GM18909 (cell line): ENCODE measurements at regions not wholly inside any gene's neighbourhood (a gene's known extent, or its start where the extent isn't known, plus 50 kb on each side); places are given as distances from the start of the nearest gene placed in this dataset.
"Not testable (repeated sequence)": the region's sequence is repeated elsewhere in the genome, so short reads cannot be mapped to it uniquely, and the experiment has no call there.

ENCODE experiments used
- ATAC-seq: cut with Tn5 transposase; IDR thresholded peaks from one replicate; pipeline ENCODE4 v1.9.1; 2021; ENCODE audit warnings: mild to moderate bottlenecking; ENCODE audit not compliant: unreplicated experiment, poor library complexity

DNA sequence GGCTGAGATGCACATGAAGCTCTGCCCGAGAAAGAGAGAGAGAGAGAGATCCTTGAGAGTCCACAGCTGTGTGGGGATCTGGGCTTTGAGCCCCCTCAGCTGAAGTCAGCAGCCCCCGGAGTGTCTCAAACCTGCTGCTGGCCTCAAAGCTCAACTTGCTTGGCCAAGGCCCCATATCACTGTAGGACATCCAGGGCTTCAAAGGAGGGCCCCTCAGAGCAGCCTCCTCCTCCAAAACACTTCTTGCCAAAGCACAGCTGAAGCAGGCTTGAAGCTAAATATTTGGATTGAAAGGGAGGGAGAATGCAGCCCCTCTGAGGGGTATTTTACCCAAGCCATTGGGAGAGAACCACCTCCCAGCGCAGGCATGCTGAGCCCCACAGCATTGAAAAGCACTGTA, 357.6 kb downstream of the OSR1 start:
- no peak for ATAC-seq

DNA sequence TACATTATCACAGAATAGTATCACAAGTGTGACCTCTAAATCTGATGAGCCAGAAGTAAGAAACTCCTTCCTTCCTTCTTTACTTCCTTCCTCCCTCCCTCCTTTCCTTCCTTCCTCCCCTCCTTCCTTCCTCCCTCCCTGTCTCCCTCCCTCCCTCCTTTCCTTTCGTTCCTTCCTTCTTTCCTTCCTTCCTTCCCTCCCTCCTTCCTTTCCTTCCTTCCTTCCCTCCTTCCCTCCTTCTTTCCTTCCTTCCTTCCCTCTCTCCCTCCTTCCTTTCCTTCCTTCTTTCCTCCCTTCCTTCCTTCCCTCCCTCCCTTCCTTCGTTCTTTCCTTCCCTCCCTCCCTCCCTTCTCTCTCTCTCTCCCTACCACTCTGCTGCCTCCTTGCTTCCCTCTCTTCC, 359.2 kb downstream of the OSR1 start:
- ATAC-seq: no peak

DNA sequence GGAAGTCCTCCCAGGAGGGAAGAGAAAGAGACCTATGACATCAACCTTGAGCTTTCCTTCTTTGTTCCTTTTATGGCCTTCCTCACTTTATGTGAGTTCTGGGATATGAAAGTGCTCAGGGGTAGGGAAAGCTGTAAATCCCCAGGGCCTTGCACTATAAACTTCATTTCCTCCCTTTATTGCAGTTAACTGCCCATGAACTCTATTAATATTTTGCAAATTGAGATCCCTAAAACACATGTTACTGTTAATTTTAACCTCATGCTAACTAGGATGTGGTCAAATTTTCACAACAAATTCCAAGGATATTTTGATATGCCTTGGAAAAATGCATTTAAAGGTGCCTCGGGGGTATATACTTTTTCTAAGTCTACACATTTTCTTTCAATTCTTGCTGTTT, 359.9 kb downstream of the OSR1 start:
- ATAC-seq: no peak

DNA sequence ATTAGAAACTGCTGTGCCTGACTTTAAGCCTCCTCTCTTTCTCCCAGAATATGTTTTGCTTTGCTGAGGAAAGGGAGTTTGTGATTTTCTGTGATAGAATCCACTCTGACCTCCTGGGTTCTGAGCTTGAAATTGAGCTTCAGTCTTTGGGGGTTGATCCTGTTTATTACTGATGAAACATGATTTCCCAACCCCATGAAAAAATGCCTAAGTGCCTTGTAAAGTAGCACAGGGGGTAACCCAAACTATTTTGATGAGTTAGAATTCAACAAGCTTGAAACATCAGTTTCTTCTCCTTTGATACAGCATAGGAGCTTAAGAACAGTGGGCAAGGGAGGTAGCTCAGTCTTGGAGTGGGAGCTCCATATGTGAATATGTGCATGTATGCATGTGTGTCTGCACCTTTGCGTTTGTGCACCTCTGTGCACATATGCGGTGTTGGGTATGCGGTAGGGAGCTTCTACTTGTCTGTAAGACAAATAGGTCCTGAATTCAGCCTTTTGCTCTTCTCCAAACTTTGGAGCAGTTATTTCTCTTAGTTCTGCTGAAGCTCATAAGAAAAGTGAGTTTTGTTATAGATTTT, 364.6 kb downstream of the OSR1 start:
- no peak for ATAC-seq

DNA sequence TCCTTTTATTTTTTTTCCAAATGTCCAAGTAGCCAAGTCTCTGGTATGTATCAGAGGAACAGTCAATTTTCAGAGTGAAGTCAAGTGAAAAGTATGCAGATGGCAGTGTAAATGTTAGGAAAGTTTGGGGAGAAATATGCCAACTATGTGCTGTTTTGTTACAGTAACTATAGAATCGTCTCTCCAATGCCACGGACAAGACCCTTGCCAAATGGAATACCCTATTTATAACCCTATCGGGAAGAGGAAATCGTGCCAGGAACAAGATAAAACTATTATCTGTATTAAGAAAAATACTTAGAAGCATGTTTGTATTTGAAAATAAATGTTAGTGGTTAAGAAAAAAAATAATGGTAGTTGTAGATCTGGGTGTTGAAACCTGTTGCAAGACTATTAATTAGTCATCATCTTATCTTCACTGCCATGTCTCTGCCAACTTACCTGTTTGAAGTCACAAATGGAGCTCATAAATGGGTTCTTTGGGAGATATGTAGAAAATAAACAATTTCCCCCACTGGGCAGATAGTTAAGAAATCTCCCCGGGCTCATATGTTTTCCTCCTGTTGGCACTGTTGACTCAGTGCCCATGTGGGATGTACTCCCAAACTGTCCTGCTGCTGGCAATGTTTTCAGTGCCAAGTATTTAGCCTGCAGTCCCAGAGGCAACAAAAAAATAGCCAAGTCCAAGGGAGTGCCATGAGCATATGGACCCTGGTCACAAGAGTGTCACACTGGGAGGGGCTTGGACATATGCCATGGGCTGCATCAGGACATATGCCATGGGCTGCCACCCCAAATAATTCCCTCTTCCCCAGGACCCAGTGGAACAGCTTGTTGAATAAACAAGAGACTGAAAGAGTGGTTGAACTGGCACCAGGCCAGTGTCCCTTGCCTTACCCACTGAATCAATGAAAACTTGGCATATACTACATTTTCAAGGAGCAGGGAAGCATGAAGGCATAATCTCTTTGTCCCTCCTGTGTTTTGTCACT, 366.9 kb downstream of the OSR1 start:
- no peak for ATAC-seq

DNA sequence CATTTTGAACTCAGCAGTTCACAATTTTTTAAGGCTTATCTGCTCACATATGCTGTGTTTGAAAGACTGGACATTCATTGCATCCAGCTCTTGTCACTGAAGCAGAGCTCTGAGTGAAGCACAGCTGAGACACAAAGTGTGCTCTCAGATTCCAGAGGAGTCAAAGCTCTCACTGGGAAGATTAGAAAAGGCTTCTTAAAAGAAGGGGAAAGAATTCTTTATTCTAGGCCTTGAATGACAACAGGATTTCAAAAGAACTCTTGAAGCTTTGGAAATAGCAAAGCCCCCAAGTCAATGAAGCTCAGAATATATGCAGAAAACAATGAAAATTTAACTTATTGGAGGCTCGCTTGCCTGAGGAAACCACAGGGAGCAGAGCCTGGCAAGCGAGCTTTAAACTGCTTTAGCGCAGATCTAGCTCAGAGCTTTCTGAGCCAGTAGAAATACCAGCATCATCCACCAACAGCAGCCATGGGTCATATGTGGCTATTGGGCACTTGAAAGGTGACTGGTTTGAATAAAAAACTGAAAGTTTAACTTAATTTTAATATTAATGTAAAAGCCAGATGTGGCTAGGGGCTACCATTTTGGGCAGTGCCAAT, 369.7 kb downstream of the OSR1 start:
- no peak for ATAC-seq

DNA sequence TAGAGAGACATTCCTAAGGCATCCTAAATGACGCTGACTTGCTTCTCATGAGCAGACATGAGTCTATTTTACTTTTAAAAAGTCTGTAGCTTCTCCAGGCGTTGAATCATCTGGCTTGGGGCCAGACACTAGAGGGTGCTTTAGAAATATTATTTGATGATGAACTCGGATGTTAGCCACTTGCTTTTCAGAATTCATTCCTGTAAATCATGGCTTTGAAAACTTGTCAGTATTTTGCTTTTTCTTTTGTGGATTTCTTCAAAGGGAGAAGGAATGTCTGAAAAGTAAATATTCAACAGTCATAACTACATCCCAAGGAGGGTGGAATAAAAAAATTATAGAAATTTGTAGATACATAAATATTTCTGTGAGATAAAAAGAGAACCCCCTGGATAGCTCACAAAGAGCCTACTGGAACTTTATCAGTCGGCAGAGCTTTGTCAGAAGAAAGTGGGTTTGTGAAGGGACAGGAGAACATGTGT, 370.8 kb downstream of the OSR1 start:
- no peak for ATAC-seq

DNA sequence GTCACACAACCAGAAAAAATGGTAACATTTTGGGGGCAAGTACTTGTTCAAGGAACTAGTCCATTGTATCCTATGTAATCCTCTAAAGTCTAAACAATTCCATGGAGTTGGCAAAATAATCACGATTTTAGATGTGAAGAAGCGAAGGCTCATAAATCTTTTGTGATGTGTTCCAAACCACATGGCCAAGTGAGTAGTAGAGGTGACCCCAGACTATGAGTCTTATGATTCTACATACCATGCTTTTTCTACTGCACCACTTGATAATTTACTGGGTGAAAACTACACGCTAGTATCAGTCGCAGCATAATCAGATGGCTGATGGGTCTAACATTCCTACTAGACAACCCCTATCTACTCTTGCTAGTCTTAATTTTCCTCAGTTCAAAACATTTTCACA, 371.4 kb downstream of the OSR1 start:
- no peak for ATAC-seq

DNA sequence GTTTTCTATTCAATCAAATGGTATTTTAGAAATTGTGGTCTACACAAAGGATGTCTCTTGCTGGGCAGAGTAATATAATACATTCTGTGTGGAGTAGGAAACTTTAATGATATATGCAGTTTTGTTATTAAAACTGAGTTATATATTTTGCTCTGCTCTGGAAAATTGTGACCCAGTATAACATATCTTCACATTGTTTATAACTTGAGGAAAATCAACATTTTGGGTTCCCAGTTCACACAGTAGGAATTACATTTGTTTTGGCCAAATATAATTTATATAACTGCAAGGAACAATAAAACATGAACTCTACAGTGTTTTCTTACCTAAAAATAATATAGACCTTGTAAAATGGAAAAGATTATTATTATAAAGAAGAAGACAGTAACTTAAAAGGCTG, 372.4 kb downstream of the OSR1 start:
- ATAC-seq: no peak

DNA sequence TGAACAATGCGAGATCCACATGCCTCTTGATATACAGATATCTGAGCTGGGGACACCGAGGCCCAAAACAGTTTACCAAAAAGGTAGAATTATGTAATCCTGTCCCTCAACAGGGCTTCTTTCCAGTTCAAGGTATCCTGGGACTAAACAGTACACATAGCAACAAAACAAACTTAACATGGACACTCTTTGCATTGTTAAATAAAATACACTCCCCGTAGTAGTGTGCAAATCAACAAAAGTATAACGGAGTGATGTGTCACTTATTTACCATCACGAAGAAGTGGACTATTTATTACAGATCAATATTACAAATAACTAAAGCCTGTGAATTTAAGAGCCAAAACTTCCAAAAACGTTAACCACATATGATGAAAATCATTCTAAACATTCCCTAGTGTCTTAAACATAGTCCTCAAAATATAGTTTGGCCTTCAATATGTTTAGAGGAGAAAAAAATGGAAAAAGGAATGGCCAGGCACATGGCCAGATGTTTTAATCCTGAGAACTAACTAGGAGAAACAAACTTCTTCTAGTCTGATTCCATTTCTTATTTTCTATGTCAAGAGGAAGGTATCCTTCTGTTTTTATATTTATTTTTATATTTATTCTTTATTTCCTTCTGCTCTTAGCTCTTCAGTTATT, 377.5 kb downstream of the OSR1 start:
- no peak for ATAC-seq

DNA sequence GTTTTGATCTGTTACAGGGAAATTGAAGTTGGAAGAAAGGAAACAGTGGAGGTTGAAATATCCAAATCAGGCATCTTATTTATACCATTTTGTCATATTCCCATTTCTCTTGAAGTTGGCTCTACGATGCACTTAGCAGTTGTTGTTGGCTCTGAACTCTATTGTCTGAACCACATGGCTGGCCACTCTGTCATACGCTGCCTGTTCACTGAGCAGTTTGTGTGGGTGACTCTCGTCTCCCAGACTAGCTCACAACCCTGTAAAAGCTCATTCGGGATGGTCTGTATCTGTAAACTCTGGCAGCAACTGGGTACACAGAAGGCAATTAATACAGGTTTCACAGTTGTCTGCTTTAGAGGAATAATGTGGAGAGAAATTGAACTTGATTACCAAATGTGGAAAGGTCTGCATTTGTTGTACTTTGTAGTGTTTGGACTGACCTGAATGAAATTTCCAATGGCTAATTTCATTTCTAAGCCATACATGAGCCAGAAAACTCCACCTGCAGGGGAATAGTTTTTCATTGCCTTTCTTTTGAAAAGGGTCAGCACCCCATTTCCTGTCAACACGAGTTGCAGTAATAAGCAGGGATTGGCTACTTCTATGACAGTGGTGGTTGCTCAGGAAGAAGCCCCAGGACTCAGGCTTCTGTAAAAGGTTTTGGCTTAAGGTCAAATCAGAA, 378.2 kb downstream of the OSR1 start:
- no peak for ATAC-seq

DNA sequence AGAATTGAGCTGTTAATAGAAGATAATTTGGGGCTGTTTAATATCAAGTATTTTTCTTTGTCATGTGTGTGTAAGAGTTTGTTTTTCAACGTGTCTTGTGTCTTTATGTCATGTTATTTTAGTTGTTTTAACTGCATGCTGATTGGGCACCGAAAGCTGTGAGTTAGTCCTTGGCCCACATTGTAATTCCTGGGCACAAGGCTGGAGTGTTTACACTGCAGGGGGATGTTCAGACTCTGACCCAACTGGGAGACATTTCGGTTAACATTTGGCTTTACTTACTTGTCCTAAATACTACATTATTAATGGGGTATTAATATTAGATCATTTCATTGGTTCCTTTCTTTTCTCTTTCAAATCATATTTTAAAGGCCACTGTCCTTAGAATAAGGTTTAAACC, 381.0 kb downstream of the OSR1 start:
- no peak for ATAC-seq

DNA sequence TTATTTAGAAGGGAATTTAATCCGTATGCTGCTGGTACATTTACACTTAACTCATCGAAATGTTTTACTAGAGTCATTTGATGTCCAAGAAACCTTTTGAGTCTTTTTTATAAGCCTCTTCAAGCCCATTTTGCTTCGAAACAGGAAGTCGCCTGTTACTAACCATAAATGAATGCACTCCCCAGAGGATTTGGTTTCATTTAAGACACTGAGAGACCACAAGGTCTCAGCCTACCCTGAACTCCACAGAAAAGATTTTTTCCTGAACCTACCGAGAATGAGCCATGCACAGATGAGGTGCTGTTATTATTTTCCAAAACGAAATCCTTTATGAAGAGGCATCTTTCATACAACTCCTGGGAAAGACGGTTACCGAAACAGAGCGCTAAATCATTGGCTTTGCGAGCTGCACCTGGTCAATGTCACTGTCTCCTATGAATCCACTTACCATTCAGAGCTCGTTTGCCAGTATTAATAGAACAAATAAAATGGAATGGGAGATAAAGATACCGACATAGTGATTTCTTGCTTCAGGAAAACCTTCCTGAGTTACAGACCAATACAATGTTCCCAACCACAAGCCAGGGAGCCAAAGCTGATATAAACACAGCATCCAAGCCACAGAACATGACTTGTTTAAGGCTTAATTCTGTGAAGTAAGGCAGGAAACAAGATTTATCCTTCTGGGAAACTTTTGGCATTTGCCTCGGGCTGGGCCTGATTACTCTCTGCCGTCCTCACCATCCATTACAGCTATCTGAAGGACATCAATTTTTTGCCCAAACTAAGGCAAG, 382.1 kb downstream of the OSR1 start:
- peak; percentile 94 for ATAC-seq

DNA sequence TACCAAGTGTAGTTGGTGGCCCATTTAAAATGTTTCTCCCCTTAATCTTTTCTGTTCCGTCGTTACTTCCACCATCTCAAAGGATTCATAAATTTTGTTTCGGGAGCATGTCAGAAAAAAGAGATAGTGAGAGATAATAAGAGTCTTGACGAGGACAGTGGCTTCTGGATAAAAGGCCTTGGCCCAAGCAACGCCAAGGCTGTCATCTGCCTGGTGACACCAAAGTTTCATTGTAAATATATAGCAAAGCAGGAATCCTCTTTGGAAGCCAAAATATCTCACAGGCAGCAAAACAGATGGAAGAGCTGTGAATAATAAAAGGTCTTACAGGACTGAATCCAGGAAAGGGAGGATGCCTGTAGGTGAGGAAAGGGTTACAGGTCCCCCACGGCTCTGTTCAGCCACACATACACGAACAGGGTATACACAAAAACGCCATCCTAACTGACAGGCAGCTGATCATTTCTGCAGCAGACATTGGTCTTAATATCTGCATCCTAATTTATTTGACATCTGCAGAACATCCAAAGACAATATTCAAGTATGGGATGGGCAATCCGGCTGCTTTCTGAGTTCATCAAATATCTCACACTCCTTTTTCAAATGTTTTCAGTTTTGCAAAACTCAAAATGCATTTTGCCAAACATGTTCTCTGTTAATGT, 382.8 kb downstream of the OSR1 start:
- no peak for ATAC-seq

DNA sequence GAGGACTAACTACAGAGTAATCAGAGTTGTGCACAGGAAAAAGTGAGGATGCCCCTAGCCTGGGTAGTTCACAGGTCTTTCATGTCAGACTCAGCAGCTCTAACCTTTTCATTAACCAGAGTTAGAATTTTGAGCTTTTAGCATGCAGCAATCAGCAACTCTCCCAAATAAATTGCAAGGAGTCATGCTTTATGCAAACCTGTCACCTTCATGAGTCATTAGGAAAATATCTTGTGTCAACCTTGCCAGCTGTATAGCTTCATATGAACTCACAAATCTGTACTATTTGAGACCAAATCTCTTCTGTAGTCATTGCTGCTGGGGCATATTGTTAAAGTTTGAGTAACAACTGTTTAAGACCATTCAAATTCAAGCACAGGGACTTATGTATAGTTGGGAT, 382.3 kb upstream of the NT5C1B start:
- no peak for ATAC-seq

DNA sequence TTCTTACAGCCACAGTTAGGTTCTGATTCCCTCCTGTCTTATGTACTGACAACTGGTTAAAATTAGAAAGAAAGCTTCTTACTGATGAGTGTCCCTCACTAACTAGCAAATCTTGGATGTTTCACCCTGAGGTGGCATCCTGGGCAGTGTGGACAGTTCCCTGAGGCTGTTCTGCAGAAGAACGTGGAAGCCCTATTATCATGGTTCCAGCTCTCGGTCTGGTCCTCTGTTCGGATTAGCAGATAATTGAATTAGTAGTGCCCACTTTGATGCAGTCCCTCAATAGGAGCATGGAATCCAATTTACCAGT, 381.7 kb upstream of the NT5C1B start:
- no peak for ATAC-seq

DNA sequence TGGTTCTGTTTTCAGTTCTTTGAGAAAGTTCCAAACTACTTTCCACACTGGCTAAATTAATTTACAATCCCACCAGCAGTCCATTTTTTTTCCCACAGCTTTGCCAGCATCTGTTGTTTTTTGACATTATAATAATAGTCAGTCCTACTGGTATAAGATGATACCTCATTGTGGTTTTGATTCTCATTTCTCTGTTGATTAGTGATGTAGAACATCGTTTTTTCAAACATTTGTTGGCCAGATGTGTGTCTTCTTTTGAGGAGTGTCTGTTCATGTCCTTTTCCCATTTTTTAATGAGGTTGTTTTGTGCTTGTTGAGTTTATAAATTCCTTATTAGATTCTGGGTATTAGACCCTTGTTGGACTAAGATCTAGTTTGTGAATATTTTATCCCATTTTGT, 376.8 kb upstream of the NT5C1B start:
- ATAC-seq: no peak

DNA sequence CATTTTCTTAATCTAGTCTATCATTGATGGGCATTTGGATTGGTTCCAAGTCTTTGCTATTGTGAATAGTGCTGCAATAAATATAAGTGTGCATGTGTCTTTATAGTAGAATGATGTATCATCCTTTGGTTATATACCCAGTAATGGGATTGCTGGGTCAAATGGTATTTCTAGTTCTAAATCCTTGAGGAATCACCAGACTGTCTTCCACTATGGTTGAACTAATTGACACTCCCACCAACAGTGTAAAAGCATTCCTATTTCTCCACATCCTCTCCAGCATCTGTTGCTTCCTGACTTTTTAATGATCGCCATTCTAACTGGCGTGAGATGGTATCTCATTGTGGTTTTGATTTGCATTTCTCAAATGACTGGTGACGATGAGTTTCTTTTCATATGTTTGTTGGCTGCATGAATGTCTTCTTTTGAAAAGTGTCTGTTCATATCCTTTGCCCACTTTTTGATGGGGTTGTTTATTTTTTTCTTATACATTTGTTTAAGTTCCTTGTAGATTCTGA, 374.4 kb upstream of the NT5C1B start:
- ATAC-seq: not testable (repeated sequence)

DNA sequence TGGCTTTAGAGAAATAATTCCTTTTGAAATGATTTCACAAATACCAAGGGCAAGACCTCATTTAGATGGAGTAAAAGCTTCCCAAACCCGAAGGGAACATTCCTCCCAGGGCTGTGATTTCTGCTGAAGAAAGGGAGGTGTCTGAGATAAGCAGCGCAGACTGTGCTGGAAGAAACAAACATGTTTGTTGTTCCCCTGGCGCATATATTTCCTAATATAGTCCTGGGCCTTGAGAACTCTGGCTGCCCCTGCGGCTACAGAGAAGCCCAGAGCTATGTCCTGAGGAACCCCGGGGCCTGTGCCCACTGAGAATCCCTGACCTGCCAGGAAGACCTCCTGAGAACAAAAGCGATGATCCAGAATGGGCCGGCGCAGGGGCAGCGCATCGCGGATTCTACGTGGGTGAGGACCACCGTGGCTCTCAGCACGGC, 372.6 kb upstream of the NT5C1B start:
- no peak for ATAC-seq
